ENCODE measurements at regions not wholly inside any gene's neighbourhood (a gene's known extent, or its start where the extent isn't known, plus 50 kb on each side); places are given as distances from the start of the nearest gene placed in this dataset.

DNA sequence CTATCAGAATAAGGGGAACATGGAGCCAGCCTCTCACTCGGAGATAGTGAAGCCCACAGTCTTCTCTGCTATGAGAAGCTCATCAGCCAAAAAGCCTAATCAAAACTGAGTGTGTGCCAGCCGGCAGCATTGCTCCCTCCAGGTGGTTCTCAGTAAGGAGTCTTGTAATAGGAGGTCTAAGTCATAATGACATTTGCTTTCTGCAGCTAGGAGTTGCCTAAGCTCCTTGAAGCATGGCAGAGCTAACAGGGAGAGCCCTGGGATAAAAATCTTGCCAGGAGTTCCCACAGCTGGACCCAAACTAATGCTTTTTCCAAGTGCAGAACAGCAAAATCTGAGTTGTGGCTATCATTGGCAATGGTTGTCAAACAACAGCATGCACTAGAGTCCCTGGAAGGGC lies 245.2 kb downstream of the SPATA18 start:
- no TSS peak for BruUV-seq (replicated peaks)
- Histone ChIP-seq H3K4me1 (replicated peaks; ENCODE audit: insufficient read depth) (no peaks in the 10 kb centered on the region), H3K27ac (no peak overlapping the region), H3K9me2 (ENCODE audit: insufficient read depth) (no peaks in the 10 kb centered on the region), H4K20me1 (ENCODE audit: insufficient read depth) (no peaks in the 10 kb centered on the region), H3K79me2 (ENCODE audit: low read depth) (no peaks in the 10 kb centered on the region), H3K9me3 (ENCODE audit: insufficient read depth, low read depth) (no peaks in the 10 kb centered on the region), H2AFZ (no peak overlapping the region), H3K27me3 (ENCODE audit: insufficient read depth, low read depth) (no peaks in the 10 kb centered on the region), H3K36me3 (ENCODE audit: low read depth) (no peaks in the 10 kb centered on the region), H3K4me3 (no peak overlapping the region), H3K4me2 (no peak overlapping the region), H3F3A (ENCODE audit: insufficient read depth, low read depth) (no peaks in the 10 kb centered on the region)
- TF ChIP-seq, protein P1, sequence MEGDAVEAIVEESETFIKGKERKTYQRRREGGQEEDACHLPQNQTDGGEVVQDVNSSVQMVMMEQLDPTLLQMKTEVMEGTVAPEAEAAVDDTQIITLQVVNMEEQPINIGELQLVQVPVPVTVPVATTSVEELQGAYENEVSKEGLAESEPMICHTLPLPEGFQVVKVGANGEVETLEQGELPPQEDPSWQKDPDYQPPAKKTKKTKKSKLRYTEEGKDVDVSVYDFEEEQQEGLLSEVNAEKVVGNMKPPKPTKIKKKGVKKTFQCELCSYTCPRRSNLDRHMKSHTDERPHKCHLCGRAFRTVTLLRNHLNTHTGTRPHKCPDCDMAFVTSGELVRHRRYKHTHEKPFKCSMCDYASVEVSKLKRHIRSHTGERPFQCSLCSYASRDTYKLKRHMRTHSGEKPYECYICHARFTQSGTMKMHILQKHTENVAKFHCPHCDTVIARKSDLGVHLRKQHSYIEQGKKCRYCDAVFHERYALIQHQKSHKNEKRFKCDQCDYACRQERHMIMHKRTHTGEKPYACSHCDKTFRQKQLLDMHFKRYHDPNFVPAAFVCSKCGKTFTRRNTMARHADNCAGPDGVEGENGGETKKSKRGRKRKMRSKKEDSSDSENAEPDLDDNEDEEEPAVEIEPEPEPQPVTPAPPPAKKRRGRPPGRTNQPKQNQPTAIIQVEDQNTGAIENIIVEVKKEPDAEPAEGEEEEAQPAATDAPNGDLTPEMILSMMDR (conservative IDR thresholded peaks at IDR 0.05) = no peak
- no peak for TF ChIP-seq EZH2 (IDR thresholded peaks at IDR 0.05; ENCODE audit: low read depth)
- DNase-seq = no peak
- POLR2A ChIA-PET (ENCODE audit: unreplicated experiment) = no interaction called here
- CTCF ChIA-PET = no interaction called here
- intact Hi-C loops (cut with micrococcal nuclease; ENCODE audit: unreplicated experiment) = no loop called here

DNA sequence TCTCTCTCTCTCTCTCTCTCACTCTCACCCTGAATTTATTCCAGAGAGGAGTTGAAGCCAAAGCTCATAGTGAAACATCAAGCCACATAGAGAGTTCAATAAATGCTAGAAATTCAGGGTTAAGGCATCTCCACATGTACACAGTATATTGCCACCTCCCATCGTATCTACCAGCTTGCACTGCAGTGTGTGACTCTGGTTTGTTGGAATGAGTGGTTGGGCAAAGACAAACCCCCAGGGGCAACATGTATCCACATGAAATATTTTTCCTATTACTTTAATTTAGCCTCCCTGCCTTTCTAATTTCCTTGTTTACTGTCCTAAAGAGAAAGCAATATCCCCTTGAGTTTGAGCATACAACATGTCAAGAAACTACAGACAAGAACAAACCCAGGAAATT lies 247.3 kb downstream of the SPATA18 start:
- Histone ChIP-seq H3K4me3 (no peak overlapping the region), H3K79me2 (ENCODE audit: low read depth) (no peaks in the 10 kb centered on the region), H3K4me1 (replicated peaks; ENCODE audit: insufficient read depth) (no peaks in the 10 kb centered on the region), H2AFZ (no peak overlapping the region), H3K27me3 (ENCODE audit: insufficient read depth, low read depth) (no peaks in the 10 kb centered on the region), H3K9me2 (ENCODE audit: insufficient read depth) (no peaks in the 10 kb centered on the region), H3F3A (ENCODE audit: insufficient read depth, low read depth) (no peaks in the 10 kb centered on the region), H4K20me1 (ENCODE audit: insufficient read depth) (no peaks in the 10 kb centered on the region), H3K27ac (no peak overlapping the region), H3K4me2 (no peak overlapping the region), H3K9me3 (ENCODE audit: insufficient read depth, low read depth) (no peaks in the 10 kb centered on the region), H3K36me3 (ENCODE audit: low read depth) (no peaks in the 10 kb centered on the region)
- intact Hi-C loops (cut with micrococcal nuclease; ENCODE audit: unreplicated experiment) = no loop called here
- CTCF ChIA-PET = no interaction called here
- DNase-seq = no peak
- TF ChIP-seq, protein P1 (conservative IDR thresholded peaks at IDR 0.05) = no peak
- no peak for TF ChIP-seq EZH2 (IDR thresholded peaks at IDR 0.05; ENCODE audit: low read depth)
- no TSS peak for BruUV-seq (replicated peaks)
- POLR2A ChIA-PET (ENCODE audit: unreplicated experiment) = no interaction called here

DNA sequence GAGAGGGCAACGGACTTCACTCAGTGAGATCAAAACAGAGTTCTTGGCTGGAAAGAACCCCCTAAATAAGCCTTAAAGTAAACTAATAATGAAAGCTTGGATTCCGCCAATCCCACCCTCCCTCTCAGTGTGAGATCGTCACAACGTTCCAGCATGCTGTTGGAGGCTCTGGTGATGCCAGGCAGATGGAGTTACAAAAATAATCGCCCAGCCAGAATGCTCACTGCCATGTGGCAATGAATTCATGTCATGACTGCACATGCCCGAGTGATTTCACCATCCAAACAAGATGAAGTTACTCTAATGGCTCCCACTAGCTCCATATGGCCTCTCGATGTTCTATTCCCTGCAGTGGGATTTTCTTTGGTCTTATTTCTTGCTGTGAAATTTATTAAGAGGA lies 248.0 kb downstream of the SPATA18 start:
- Histone ChIP-seq H3K9me3 (ENCODE audit: insufficient read depth, low read depth) (no peaks in the 10 kb centered on the region), H2AFZ (no peak overlapping the region), H3K4me1 (replicated peaks; ENCODE audit: insufficient read depth) (no peaks in the 10 kb centered on the region), H3F3A (ENCODE audit: insufficient read depth, low read depth) (no peaks in the 10 kb centered on the region), H3K79me2 (ENCODE audit: low read depth) (no peaks in the 10 kb centered on the region), H3K27ac (no peak overlapping the region), H3K27me3 (ENCODE audit: insufficient read depth, low read depth) (no peaks in the 10 kb centered on the region), H4K20me1 (ENCODE audit: insufficient read depth) (no peaks in the 10 kb centered on the region), H3K36me3 (ENCODE audit: low read depth) (no peaks in the 10 kb centered on the region), H3K4me2 (no peak overlapping the region), H3K4me3 (no peak overlapping the region), H3K9me2 (ENCODE audit: insufficient read depth) (no peaks in the 10 kb centered on the region)
- DNase-seq = no peak
- CTCF ChIA-PET = no interaction called here
- POLR2A ChIA-PET (ENCODE audit: unreplicated experiment) = no interaction called here
- intact Hi-C loops (cut with micrococcal nuclease; ENCODE audit: unreplicated experiment) = no loop called here
- no peak for TF ChIP-seq EZH2 (IDR thresholded peaks at IDR 0.05; ENCODE audit: low read depth)
- TF ChIP-seq, protein P1 (conservative IDR thresholded peaks at IDR 0.05) = no peak
- BruUV-seq (replicated peaks) = no TSS peak

All from PC-9 (cell line).